K562 (cell line): ENCODE measurements at regions not wholly inside any gene's neighbourhood (a gene's known extent, or its start where the extent isn't known, plus 50 kb on each side); places are given as distances from the start of the nearest gene placed in this dataset.

Source experiments
- ATAC-seq: fragments of 200-7000 bp; cut with Tn5 transposase; 3 replicates; pipeline ENCODE4 v1.9.1; 2020; ENCODE audit warnings: moderate library complexity
- BruUV-seq: library from RNA; stranded (reverse); fragments of 400-500 nt; replicated peaks from 2 replicates; lab custom pipeline; 2021; lab: Mats Ljungman, UMichigan
- CTCF ChIA-PET: fragments of 300-600 bp; formaldehyde crosslinking; extraction: SDS; loops from one replicate; lab custom pipeline; 2021; ENCODE audit warnings: low intra/inter-chr PET ratio; lab: Yijun Ruan, JAX
- POLR2A ChIA-PET: fragments of 300-600, 350-650 bp; sonication (Branson Sonifier 250); formaldehyde crosslinking; extraction: SDS; loops from one replicate; lab custom pipeline; 2021; ENCODE audit warnings: antibody characterized with exemption, inconsistent platforms; lab: Yijun Ruan, JAX
- DNase-seq, 4 experiments: peaks; one replicate each; pipeline versions ENCODE4 v3.0.0 to v3.0.0-alpha.2; 2011 to 2018; ENCODE audit warnings: low spot score in 3 of 4, mixed read lengths in 3 of 4; ENCODE audit errors: extremely low read depth in 1 of 4
- FAIRE-seq: peaks from 2 replicates; lab custom pipeline; 2011; peaks lifted over from hg19 to GRCh38; lab: Jason Lieb, UNC
- H2AFZ ChIP-seq: 2 replicates; pipeline ENCODE4 v1.6.0; 2011; ENCODE audit warnings: low read depth, low read length, control low read depth, inconsistent platforms
- H3K27ac ChIP-seq: fragments of 200-600 bp; 3 replicates; pipeline ENCODE4 v1.8.0; 2011; ENCODE audit warnings: low read depth, mild to moderate bottlenecking, control low read depth, inconsistent platforms, low read length, moderate library complexity, mixed read lengths; ENCODE audit errors: extremely low read depth
- H3K27me3 ChIP-seq, 2 experiments: fragments of 300-600 bp in 1 of 2; 2 replicates in 1 of 2; 3 replicates in 1 of 2; pipeline versions ENCODE4 v1.6.0 to v1.8.0; 2011; ENCODE audit warnings: inconsistent platforms in 2 of 2, low read length in 2 of 2, mild to moderate bottlenecking in 1 of 2, mixed read lengths in 1 of 2, moderate library complexity in 1 of 2; ENCODE audit not compliant: control insufficient read depth in 2 of 2, insufficient read depth in 2 of 2
- H3K36me3 ChIP-seq: fragments of 300-600 bp; 3 replicates; pipeline ENCODE4 v1.8.0; 2011; ENCODE audit warnings: mild to moderate bottlenecking, low read length, inconsistent platforms; ENCODE audit not compliant: control insufficient read depth, insufficient read depth
- H3K4me1 ChIP-seq, 2 experiments: fragments of 200-600 bp in 1 of 2; replicated peaks in 1 of 2; 2 replicates in 1 of 2; 3 replicates in 1 of 2; pipeline versions ENCODE4 v1.5.1 to v1.8.0; 2011; ENCODE audit warnings: inconsistent platforms in 2 of 2, low read length in 2 of 2, mild to moderate bottlenecking in 1 of 2, mixed read lengths in 1 of 2, moderate library complexity in 1 of 2; ENCODE audit not compliant: control insufficient read depth in 2 of 2, insufficient read depth in 2 of 2
- H3K4me2 ChIP-seq: 2 replicates; pipeline ENCODE4 v1.6.1; 2011; ENCODE audit warnings: low read length, control low read depth, inconsistent platforms, mixed read lengths; ENCODE audit not compliant: insufficient read depth
- H3K4me3 ChIP-seq: fragments of 200-600 bp; sonication (generic), shearing (Covaris generic); 2 replicates; pipeline ENCODE4 v1.5.1; 2016; ENCODE audit warnings: control low read depth, inconsistent platforms
- H3K79me2 ChIP-seq: fragments of 200-600 bp; 3 replicates; pipeline ENCODE4 v1.8.0; 2011; ENCODE audit warnings: low read length, inconsistent platforms; ENCODE audit not compliant: control insufficient read depth, insufficient read depth
- H3K9ac ChIP-seq, 2 experiments: 2 replicates each; pipeline versions ENCODE4 v1.6.0 to v1.6.1; 2011; ENCODE audit warnings: low read depth in 2 of 2, low read length in 2 of 2, control low read depth in 1 of 2, inconsistent platforms in 1 of 2, mild to moderate bottlenecking in 1 of 2, mixed read lengths in 1 of 2; ENCODE audit not compliant: insufficient read depth in 1 of 2
- H3K9me1 ChIP-seq: one replicate; pipeline ENCODE4 v1.6.0; 2011; ENCODE audit warnings: inconsistent platforms, mild to moderate bottlenecking, low read length, moderate library complexity; ENCODE audit not compliant: control insufficient read depth, insufficient read depth
- H3K9me3 ChIP-seq: replicated peaks from 2 replicates; pipeline ENCODE4 v1.5.1; 2011; ENCODE audit warnings: low read depth, low read length, inconsistent platforms; ENCODE audit not compliant: control insufficient read depth, insufficient read depth
- H4K20me1 ChIP-seq: replicated peaks from 2 replicates; pipeline ENCODE4 v1.6.1; 2011; ENCODE audit warnings: low read length, inconsistent platforms, mixed read lengths; ENCODE audit not compliant: control insufficient read depth, insufficient read depth
- BRF1 ChIP-seq: IDR thresholded peaks from 3 replicates; pipeline ENCODE4 v1.6.1; 2011; ENCODE audit warnings: borderline replicate concordance, mild to moderate bottlenecking; ENCODE audit not compliant: insufficient read length; ENCODE audit errors: extremely low read depth
- CREB3 ChIP-seq: fragments of 450-650 bp; conservative IDR thresholded peaks from 2 replicates; pipeline ENCODE4 v1.6.1; 2016; ENCODE audit warnings: missing genetic modification characterization, low read depth, mild to moderate bottlenecking, missing compliant biosample characterization, moderate library complexity
- CREBBP ChIP-seq: IDR thresholded peaks from one replicate; pipeline ENCODE4 v1.6.1; 2012; ENCODE audit warnings: low read depth, mild to moderate bottlenecking, control low read depth, inconsistent platforms, low read length
- HMG20A ChIP-seq: fragments of 450-650 bp; formaldehyde crosslinking; conservative IDR thresholded peaks from 2 replicates; pipeline ENCODE4 v1.4.0; 2020; ENCODE audit warnings: mild to moderate bottlenecking, mixed read lengths
- HMGXB4 ChIP-seq: sonication (generic); formaldehyde crosslinking; IDR thresholded peaks from 2 replicates; pipeline ENCODE4 v1.8.1; 2023; ENCODE audit warnings: mild to moderate bottlenecking, missing genetic modification reagents
- MTA3 ChIP-seq: fragments of 450-650 bp; formaldehyde crosslinking; IDR thresholded peaks from 2 replicates; pipeline ENCODE4 v1.6.1; 2017; ENCODE audit warnings: mild to moderate bottlenecking, borderline replicate concordance
- THRA ChIP-seq: fragments of 450-650 bp; IDR thresholded peaks from 2 replicates; pipeline ENCODE4 v1.6.1; 2017; ENCODE audit warnings: mild to moderate bottlenecking, moderate library complexity
- ZNF57 ChIP-seq: fragments of 450-650 bp; formaldehyde crosslinking; IDR thresholded peaks from 2 replicates; pipeline ENCODE4 v1.4.0; 2020; ENCODE audit warnings: mild to moderate bottlenecking, moderate library complexity
- WGBS: fragments of 100-300 bp; shearing (Covaris generic); methylation state at CpG from one replicate; pipeline ENCODE4 v1.1.6; 2016; ENCODE audit warnings: low coverage, mixed read lengths; ENCODE audit not compliant: insufficient coverage; ENCODE audit errors: missing lambda C conversion rate; 5-methylcytosine and 5-hydroxymethylcytosine counted together
- in situ Hi-C: fragments of 300-500 bp; cut with MboI; formaldehyde crosslinking; loops from 4 replicates; pipeline ENCODE4 v1.15.0; 2018; ENCODE audit warnings: inconsistent platforms, mixed read lengths
- intact Hi-C: fragments of 100-400 bp; cut with micrococcal nuclease; formaldehyde crosslinking; loops from 2 replicates; pipeline ENCODE4 v1.14.2; 2022

GRCh38 chr5:2265341-2265740 is 382.6 kb upstream of the IRX4 start (continued):
- no peak for TF ChIP-seq BRF1
- TF ChIP-seq CREB3, result no peak
- TF ChIP-seq THRA, result no peak
- no peak for TF ChIP-seq HMGXB4 (CRISPR knock-in tag)
- no peak for TF ChIP-seq HMG20A (CRISPR knock-in tag)
- TF ChIP-seq, all 486 proteins: peak for 0

GRCh38 chr5:2263763-2264162 is 381.0 kb upstream of the IRX4 start:
- Histone ChIP-seq H3K27me3 (peaks cover 11 to 31% of the 10 kb centered on the region in 2 experiments), H3K9me1 (no peaks in the 10 kb centered on the region), H3K9ac (no peak overlapping the region), H4K20me1 (peaks cover 11% of the 10 kb centered on the region; the same call in 1 of the 2 replicates), H2AFZ (no peak overlapping the region), H3K4me2 (no peak overlapping the region), H3K9me3 (no peaks in the 10 kb centered on the region), H3K4me3 (no peak overlapping the region), H3K36me3 (no peaks in the 10 kb centered on the region), H3K79me2 (no peaks in the 10 kb centered on the region), H3K27ac (no peak overlapping the region), H3K4me1 (no peaks in the 10 kb centered on the region; a peak in 1 of 5 replicates)
- POLR2A ChIA-PET, result no interaction called here
- no peak for FAIRE-seq
- in situ Hi-C loops, result no loop called here
- WGBS, result under 1% methylated on average over 12 of the region's 12 CpGs
- no TSS peak for BruUV-seq
- ATAC-seq, result no peak
- intact Hi-C loops, result no loop called here
- no peak for DNase-seq
- CTCF ChIA-PET, result no interaction called here
- TF ChIP-seq ZNF57 (CRISPR knock-in tag) (no peak), CREBBP (no peak), HMG20A (CRISPR knock-in tag) (no peak), MTA3 (no peak)
